ENCODE measurements at regions not wholly inside any gene's neighbourhood (a gene's known extent, or its start where the extent isn't known, plus 50 kb on each side); places are given as distances from the start of the nearest gene placed in this dataset.

DNA sequence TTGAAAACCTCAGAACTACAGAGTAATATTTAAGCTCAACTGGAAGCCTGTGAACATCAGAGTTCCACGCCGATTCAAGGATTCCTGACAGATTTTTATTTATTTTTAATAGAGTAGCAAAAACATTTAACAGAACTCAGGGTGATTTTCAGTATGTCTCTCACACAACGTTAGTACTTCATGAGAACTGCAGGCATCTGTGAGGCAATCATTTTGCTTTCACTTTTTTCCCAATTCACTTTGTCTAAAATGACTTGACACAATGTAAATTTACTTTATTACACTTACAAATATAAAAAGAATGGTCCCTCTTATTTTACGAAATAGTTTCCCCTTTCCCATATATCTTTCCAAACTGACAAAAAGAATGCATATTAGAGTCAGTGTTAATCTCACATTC lies 869.5 kb upstream of the EPHA5 start:
- H3K36me3 Mint-ChIP-seq (ENCODE audit: low read depth), result no peaks in the 10 kb centered on the region
- TF ChIP-seq, protein P1, sequence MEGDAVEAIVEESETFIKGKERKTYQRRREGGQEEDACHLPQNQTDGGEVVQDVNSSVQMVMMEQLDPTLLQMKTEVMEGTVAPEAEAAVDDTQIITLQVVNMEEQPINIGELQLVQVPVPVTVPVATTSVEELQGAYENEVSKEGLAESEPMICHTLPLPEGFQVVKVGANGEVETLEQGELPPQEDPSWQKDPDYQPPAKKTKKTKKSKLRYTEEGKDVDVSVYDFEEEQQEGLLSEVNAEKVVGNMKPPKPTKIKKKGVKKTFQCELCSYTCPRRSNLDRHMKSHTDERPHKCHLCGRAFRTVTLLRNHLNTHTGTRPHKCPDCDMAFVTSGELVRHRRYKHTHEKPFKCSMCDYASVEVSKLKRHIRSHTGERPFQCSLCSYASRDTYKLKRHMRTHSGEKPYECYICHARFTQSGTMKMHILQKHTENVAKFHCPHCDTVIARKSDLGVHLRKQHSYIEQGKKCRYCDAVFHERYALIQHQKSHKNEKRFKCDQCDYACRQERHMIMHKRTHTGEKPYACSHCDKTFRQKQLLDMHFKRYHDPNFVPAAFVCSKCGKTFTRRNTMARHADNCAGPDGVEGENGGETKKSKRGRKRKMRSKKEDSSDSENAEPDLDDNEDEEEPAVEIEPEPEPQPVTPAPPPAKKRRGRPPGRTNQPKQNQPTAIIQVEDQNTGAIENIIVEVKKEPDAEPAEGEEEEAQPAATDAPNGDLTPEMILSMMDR (IDR thresholded peaks at IDR 0.05; ENCODE audit: unreplicated experiment in 3 of 3), result no peak
- no peaks in the 10 kb centered on the region for H3K4me1 Mint-ChIP-seq
- peaks cover 6% of the 10 kb centered on the region for H3K9me3 Mint-ChIP-seq
- H3K27me3 Mint-ChIP-seq (ENCODE audit: low read depth), result no peaks in the 10 kb centered on the region
- no peak overlapping the region for H3K4me3 Mint-ChIP-seq
- no peak overlapping the region for H3K27ac Mint-ChIP-seq

DNA sequence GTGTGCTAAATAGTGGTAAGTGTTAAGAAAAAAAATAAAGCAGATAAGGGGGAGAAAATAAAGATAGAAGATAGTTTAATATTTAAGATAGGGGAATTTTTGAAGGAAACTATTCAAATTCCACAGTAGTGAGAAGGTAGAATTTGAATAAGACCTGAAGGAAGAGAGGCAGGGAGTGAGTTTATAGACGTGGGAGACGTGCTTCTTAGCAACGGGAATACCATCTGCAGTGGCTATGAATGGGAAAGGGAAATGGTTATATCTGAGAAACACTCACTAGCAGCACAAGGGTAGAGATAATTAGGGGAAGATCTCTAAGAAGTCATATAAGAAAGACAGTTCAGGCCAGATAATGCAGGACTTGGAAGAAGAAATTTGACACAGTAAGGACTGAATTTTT lies 854.5 kb upstream of the EPHA5 start:
- Mint-ChIP-seq H3K9me3 (peaks cover 11% of the 10 kb centered on the region), H3K36me3 (ENCODE audit: low read depth) (no peaks in the 10 kb centered on the region), H3K27ac (no peak overlapping the region), H3K4me3 (no peak overlapping the region), H3K4me1 (no peaks in the 10 kb centered on the region), H3K27me3 (ENCODE audit: low read depth) (no peaks in the 10 kb centered on the region)
- TF ChIP-seq, protein P1 (IDR thresholded peaks at IDR 0.05; ENCODE audit: unreplicated experiment in 3 of 3), result no peak

DNA sequence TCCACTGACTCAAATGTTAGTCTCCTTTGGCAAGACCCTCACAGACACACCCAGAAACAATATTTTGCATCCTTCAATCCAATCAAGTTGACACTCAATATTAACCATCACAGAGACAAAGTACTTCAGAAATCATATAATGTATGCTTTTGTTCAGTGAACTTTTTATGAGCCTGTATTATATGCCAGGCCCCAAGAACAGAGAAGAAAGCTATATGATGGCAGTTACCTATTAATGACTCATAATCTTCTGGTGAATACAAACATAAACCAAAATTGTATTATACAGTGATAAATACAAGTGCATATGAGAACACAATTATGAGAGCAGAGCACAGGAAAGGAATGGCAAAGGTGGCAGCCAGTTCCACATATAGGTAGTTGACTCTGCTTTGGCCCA lies 852.0 kb upstream of the EPHA5 start:
- H3K4me1 Mint-ChIP-seq, result no peaks in the 10 kb centered on the region
- H3K4me3 Mint-ChIP-seq, result no peak overlapping the region
- peaks cover 7% of the 10 kb centered on the region for H3K9me3 Mint-ChIP-seq
- no peaks in the 10 kb centered on the region for H3K27me3 Mint-ChIP-seq (ENCODE audit: low read depth)
- no peaks in the 10 kb centered on the region for H3K36me3 Mint-ChIP-seq (ENCODE audit: low read depth)
- H3K27ac Mint-ChIP-seq, result no peak overlapping the region
- TF ChIP-seq, protein P1 (IDR thresholded peaks at IDR 0.05; ENCODE audit: unreplicated experiment in 3 of 3), result no peak

DNA sequence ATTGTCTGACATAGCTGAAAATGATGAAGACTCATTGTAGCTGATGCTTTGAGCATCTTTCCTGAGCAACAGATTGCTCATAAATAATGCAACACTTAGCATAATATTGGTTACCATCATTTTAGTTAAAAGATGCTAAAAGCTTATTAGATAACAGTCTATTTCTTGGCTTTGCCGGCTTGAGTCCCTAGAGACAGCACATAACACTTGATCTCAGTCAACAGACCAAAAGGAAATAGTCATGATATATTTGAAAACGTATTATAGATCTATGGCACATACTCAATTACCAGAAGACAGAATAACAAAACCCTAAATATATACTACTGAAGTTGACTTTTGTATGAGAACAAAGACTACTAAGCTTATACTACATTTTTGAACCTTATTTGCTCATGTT lies 846.7 kb upstream of the EPHA5 start:
- no peak overlapping the region for H3K4me3 Mint-ChIP-seq
- H3K4me1 Mint-ChIP-seq, result no peaks in the 10 kb centered on the region
- H3K36me3 Mint-ChIP-seq (ENCODE audit: low read depth), result no peaks in the 10 kb centered on the region
- no peak overlapping the region for H3K27ac Mint-ChIP-seq
- peaks cover 3% of the 10 kb centered on the region for H3K9me3 Mint-ChIP-seq
- TF ChIP-seq, protein P1 (IDR thresholded peaks at IDR 0.05; ENCODE audit: unreplicated experiment in 3 of 3), result no peak
- no peaks in the 10 kb centered on the region for H3K27me3 Mint-ChIP-seq (ENCODE audit: low read depth)

DNA sequence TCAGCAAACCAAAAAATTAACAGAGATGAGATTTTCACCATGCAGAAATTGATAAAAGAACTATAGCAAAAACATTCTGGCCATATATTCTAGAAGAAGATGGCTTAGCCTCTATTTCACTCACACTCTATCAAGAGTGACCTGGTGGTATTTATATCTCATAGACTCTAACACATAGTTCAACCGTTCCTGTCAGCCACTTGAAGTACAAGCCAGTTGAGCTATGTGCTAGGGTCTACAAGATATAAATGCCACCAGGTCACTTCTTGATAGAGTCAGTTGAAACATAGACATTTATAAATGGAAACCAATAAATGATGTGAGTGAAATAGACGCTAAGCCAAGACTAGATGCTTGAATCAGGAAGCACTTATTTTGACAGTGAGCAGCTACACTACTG lies 836.7 kb upstream of the EPHA5 start:
- Mint-ChIP-seq H3K36me3 (ENCODE audit: low read depth) (no peaks in the 10 kb centered on the region), H3K27ac (no peak overlapping the region), H3K4me3 (no peak overlapping the region), H3K27me3 (ENCODE audit: low read depth) (no peaks in the 10 kb centered on the region), H3K9me3 (peaks cover 2% of the 10 kb centered on the region), H3K4me1 (no peaks in the 10 kb centered on the region)
- TF ChIP-seq, protein P1 (IDR thresholded peaks at IDR 0.05; ENCODE audit: unreplicated experiment in 3 of 3), result no peak

DNA sequence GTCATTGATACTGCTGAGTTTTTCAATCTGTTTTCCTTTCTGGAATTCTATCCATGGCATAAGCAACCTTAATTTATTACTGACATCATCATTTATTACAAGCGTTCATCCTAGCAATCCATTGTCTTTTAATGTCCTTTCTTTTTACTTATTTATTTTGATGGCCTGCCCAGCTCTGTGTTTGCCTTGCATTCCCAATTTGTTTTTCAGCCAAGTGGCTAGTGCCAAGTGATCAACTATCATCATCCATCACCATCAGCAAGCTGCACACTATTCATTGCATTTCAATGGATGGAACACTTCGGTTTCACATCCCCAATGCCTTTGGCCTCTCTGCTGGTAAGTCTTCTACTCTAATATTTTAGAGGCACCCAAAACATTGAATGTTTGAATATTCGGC lies 831.7 kb upstream of the EPHA5 start:
- no peak overlapping the region for H3K27ac Mint-ChIP-seq
- TF ChIP-seq, protein P1 (IDR thresholded peaks at IDR 0.05; ENCODE audit: unreplicated experiment in 3 of 3), result no peak
- no peaks in the 10 kb centered on the region for H3K4me1 Mint-ChIP-seq
- no peaks in the 10 kb centered on the region for H3K27me3 Mint-ChIP-seq (ENCODE audit: low read depth)
- H3K9me3 Mint-ChIP-seq, result no peaks in the 10 kb centered on the region
- H3K36me3 Mint-ChIP-seq (ENCODE audit: low read depth), result no peaks in the 10 kb centered on the region
- H3K4me3 Mint-ChIP-seq, result no peak overlapping the region
